Left forelimb (tissue), 1 donor: ENCODE measurements at regions not wholly inside any gene's neighbourhood (a gene's known extent, or its start where the extent isn't known, plus 50 kb on each side); places are given as distances from the start of the nearest gene placed in this dataset.
A peak's percentile ranks its signal among the peaks of the same experiment; 100 is the strongest.

Experiments
- DNase-seq: peaks from one replicate; pipeline ENCODE4 v3.0.0-alpha.2; 2018; ENCODE audit warnings: low spot score

GRCh38 chr14:62084020-62084419, 321.8 kb downstream of the SNAPC1 start:
- no peak for DNase-seq

GRCh38 chr14:62087191-62087590, 325.0 kb downstream of the SNAPC1 start:
- no peak for DNase-seq

GRCh38 chr14:62093736-62094135, 331.5 kb downstream of the SNAPC1 start:
- DNase-seq: no peak

- no peak for DNase-seq
Observed at GRCh38 chr14:62097072-62097471, 334.9 kb downstream of the SNAPC1 start.

GRCh38 chr14:62097824-62098223, 335.6 kb downstream of the SNAPC1 start:
- DNase-seq: no peak

- no peak for DNase-seq
Observed at GRCh38 chr14:62098357-62098756, 336.1 kb downstream of the SNAPC1 start.

- DNase-seq: no peak
Observed at GRCh38 chr14:62099091-62099490, 336.9 kb downstream of the SNAPC1 start.

- DNase-seq: no peak
Observed at GRCh38 chr14:62101189-62101588, 339.0 kb downstream of the SNAPC1 start.

- DNase-seq: no peak
Observed at GRCh38 chr14:62101673-62102348, 339.6 kb downstream of the SNAPC1 start.

- no peak for DNase-seq
Observed at GRCh38 chr14:62102349-62102725, 340.1 kb downstream of the SNAPC1 start.

- no peak for DNase-seq
Observed at GRCh38 chr14:62103464-62103863, 341.2 kb downstream of the SNAPC1 start.

GRCh38 chr14:62110941-62111340, 348.7 kb downstream of the SNAPC1 start:
- DNase-seq: no peak

- DNase-seq: peak; percentile 87
Observed at GRCh38 chr14:62117010-62117750, 355.0 kb downstream of the SNAPC1 start.

- DNase-seq: no peak
Observed at GRCh38 chr14:62117751-62118105, 355.5 kb downstream of the SNAPC1 start.

GRCh38 chr14:62118461-62118860, 356.2 kb downstream of the SNAPC1 start:
- DNase-seq: no peak

- no peak for DNase-seq
Observed at GRCh38 chr14:62118871-62119270, 356.7 kb downstream of the SNAPC1 start.

GRCh38 chr14:62123961-62124360, 361.7 kb downstream of the SNAPC1 start:
- no peak for DNase-seq

- no peak for DNase-seq
Observed at GRCh38 chr14:62125793-62126192, 363.6 kb downstream of the SNAPC1 start.

GRCh38 chr14:62126879-62127478, 364.8 kb downstream of the SNAPC1 start:
- no peak for DNase-seq

GRCh38 chr14:62130441-62130840, 368.2 kb downstream of the SNAPC1 start:
- no peak for DNase-seq

- DNase-seq: no peak
Observed at GRCh38 chr14:62133776-62134550, 371.7 kb downstream of the SNAPC1 start.

GRCh38 chr14:62138593-62138992, 376.4 kb downstream of the SNAPC1 start:
- DNase-seq: no peak

GRCh38 chr14:62141139-62141538, 378.9 kb downstream of the SNAPC1 start:
- DNase-seq: no peak
